ENCODE measurements at regions not wholly inside any gene's neighbourhood (a gene's known extent, or its start where the extent isn't known, plus 50 kb on each side); places are given as distances from the start of the nearest gene placed in this dataset.

- TF ChIP-seq CTCF (IDR thresholded peaks at IDR 0.05) (no peak), MYC (IDR thresholded peaks at IDR 0.05; ENCODE audit: borderline replicate concordance, low read length) (no peak), CHD4 (IDR thresholded peaks at IDR 0.05; ENCODE audit: borderline replicate concordance) (no peak), POLR2A (IDR thresholded peaks at IDR 0.05; ENCODE audit: low read length) (no peak), CEBPB (IDR thresholded peaks at IDR 0.05) (no peak), CHD2 (IDR thresholded peaks at IDR 0.05; ENCODE audit: low read length, partially characterized antibody) (no peak), RAD21 (conservative IDR thresholded peaks at IDR 0.05 in 1 of 2, IDR thresholded peaks at IDR 0.05 in 1 of 2) (no peak), HOXA7 (CRISPR knock-in tag; IDR thresholded peaks at IDR 0.05) (no peak), MAZ (IDR thresholded peaks at IDR 0.05; ENCODE audit: borderline replicate concordance, low read depth, low read length) (no peak), KDM1A (IDR thresholded peaks at IDR 0.05; ENCODE audit: low read depth) (no peak), USF2 (IDR thresholded peaks at IDR 0.05) (no peak), RNF2 (IDR thresholded peaks at IDR 0.05; ENCODE audit: borderline replicate concordance, low read depth) (no peak), ELK1 (IDR thresholded peaks at IDR 0.05; ENCODE audit: low read depth, low read length) (no peak), EP300 (IDR thresholded peaks at IDR 0.05) (no peak)
These were observed 179.9 kb upstream of the BCOR start for GRCh38 chrX:40277672-40278071.
